ENCODE measurements at regions not wholly inside any gene's neighbourhood (a gene's known extent, or its start where the extent isn't known, plus 50 kb on each side); places are given as distances from the start of the nearest gene placed in this dataset.

DNA sequence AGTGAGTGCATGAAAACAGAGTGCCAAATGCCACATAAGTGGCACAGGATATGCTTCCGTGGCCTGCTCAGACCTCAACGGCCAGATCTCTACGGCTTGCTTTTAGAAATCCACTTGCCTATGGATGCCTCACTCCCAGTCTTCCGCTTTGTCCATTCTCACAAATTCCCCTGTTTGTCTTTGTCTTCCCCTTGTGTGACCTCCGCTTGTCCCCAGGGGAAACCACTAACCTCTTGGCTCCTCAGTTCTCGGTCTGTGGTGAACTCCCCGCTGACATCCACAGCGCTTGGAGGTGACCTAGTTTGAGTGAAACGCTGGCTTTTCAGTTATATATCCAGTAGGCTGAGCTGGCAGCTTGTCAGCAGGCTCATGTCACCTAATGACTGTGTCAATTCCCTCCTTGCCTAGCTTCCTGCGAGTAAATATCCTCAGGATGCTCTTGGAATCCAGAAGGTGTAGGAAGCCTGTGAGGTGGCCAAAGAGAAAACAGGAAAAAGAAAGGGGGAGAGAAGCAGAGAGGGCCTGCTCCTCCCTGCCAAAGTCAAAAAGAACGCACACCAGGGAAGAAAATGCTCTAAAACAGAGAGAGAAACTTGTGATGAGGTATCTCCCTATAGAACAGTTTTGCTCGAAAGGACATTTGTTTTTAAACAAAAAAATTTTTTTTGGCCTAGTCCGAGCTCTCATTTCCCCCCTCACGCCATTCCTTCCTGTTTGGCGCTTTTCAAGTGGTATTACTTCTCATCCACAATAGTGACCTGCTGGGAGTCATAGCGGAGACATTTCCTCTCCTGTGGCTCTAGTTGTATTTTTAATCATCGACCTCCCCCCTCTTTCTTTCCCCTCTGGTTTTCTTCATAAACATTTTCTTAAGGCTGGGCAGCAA lies 101.6 kb upstream of the SPRY4 start:
- no peak for FAIRE-seq
- no peak for DNase-seq (ENCODE audit: insufficient read length, low spot score)
- TF ChIP-seq SPI1 (IDR thresholded peaks at IDR 0.05; ENCODE audit: low read depth, low read length) (no peak), PAX5 (IDR thresholded peaks at IDR 0.05; ENCODE audit: insufficient read depth, low read length, severe bottlenecking) (no peak), POLR2AphosphoS5 (IDR thresholded peaks at IDR 0.05; ENCODE audit: low read depth, low read length) (no peak), POU2F2 (IDR thresholded peaks at IDR 0.05; ENCODE audit: low read depth, low read length) (no peak), TAF1 (IDR thresholded peaks at IDR 0.05; ENCODE audit: low read depth, low read length) (no peak), POLR2A (IDR thresholded peaks at IDR 0.05; ENCODE audit: low read depth, low read length) (no peak)

DNA sequence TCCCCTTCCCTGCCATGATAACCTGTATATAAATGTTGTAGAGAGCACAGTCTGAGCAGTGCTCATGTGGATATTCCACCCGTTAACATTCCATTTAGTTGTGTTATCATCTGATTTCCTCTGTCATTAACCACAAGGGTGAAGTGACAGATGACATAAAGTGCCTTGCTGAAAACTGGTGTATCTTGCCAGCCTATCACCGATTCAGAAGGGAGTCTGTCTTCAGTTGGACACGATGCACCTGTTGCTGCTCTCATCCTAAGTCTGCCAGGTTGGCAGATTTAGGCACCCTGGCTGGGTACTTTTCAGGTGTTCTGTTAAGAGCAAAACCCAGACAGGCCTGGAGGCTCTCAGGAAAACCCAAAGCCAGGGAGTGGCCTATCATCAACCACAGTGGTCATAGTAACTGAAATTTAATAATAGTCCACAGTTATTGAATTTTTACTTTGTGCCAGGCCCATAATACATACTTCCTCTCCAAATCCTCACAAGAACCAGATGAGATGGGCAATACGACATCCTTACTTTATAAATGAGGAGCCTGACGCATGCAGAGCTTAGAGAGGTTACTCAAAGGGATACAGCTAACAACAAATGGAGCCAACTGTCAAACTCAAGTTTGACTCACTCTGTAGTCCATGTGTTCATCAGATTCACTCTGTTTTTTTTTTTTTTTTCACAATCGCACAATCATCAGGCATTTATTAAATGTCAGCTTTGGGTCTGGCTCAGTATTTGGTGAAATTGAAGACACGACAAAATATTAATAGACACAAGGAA lies 100.7 kb upstream of the SPRY4 start:
- no peak for TF ChIP-seq SPI1 (IDR thresholded peaks at IDR 0.05; ENCODE audit: low read depth, low read length)
- TF ChIP-seq TAF1 (IDR thresholded peaks at IDR 0.05; ENCODE audit: low read depth, low read length) = no peak
- TF ChIP-seq POLR2AphosphoS5 (IDR thresholded peaks at IDR 0.05; ENCODE audit: low read depth, low read length) = no peak
- no peak for TF ChIP-seq POU2F2 (IDR thresholded peaks at IDR 0.05; ENCODE audit: low read depth, low read length)
- TF ChIP-seq POLR2A (IDR thresholded peaks at IDR 0.05; ENCODE audit: low read depth, low read length) = no peak
- TF ChIP-seq PAX5 (IDR thresholded peaks at IDR 0.05; ENCODE audit: insufficient read depth, low read length, severe bottlenecking) = no peak
- FAIRE-seq = no peak
- no peak for DNase-seq (ENCODE audit: insufficient read length, low spot score)

DNA sequence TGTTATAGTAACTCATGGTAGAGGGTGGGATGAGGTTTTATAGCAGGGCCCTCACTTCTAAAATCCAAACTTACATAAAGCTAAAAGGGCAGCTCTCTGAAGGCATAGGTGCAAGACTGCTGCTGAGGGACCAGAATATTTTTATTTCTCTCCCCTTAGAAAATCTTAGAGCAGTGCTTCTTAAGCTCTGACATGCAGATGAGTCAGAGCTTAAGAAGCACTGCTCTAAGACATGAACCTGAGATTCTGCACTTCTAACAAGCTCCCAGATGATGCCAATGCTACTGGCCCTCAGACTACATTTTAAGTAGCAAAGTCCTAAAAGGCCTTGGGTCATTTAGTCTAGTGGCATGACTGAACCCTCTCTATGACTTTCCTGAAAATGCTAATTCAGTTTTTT lies 97.6 kb upstream of the SPRY4 start:
- TF ChIP-seq POLR2A (IDR thresholded peaks at IDR 0.05; ENCODE audit: low read depth, low read length) (no peak), TAF1 (IDR thresholded peaks at IDR 0.05; ENCODE audit: low read depth, low read length) (no peak), POLR2AphosphoS5 (IDR thresholded peaks at IDR 0.05; ENCODE audit: low read depth, low read length) (no peak), PAX5 (IDR thresholded peaks at IDR 0.05; ENCODE audit: insufficient read depth, low read length, severe bottlenecking) (no peak), SPI1 (IDR thresholded peaks at IDR 0.05; ENCODE audit: low read depth, low read length) (no peak), POU2F2 (IDR thresholded peaks at IDR 0.05; ENCODE audit: low read depth, low read length) (no peak)
- FAIRE-seq = no peak
- no peak for DNase-seq (ENCODE audit: insufficient read length, low spot score)

DNA sequence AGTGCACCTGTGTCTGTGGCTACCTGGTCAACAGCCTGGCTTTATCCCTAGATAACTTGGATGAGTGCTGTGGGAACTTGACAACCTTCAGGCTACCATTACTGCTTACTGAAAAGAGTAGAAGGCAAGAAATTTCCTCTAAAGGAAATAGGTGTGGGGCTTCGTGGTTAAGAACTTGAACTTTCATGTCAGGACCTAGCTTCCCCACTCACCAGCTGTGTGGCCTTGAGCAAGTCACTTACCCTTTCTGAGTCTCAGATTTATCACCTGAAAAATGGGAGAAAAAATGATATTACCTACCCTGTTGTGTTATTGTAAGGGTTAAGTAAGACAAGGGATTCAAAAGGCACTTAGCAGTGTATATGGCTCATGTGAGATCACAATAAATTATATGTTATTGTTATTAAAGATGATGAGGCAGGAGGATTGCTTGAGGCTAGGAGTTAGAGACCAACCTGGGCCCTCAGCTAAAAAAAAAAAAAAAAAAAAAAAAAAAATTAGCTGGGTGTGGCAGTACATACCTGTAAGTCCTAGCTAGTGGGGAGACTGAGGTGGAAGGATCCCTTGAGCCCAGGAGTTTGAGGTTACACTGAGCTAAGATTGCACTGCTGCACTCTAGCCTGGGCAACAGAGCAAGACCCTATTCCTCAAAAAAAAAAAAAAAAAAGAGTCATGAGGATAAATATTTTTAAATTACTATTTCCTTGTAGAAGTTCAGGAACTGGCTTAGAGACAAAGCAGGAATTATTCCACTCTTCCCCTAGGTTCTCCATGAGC lies 97.0 kb upstream of the SPRY4 start:
- TF ChIP-seq POU2F2 (IDR thresholded peaks at IDR 0.05; ENCODE audit: low read depth, low read length) (no peak), TAF1 (IDR thresholded peaks at IDR 0.05; ENCODE audit: low read depth, low read length) (no peak), POLR2A (IDR thresholded peaks at IDR 0.05; ENCODE audit: low read depth, low read length) (no peak), PAX5 (IDR thresholded peaks at IDR 0.05; ENCODE audit: insufficient read depth, low read length, severe bottlenecking) (no peak)
- FAIRE-seq (no peak), DNase-seq (ENCODE audit: insufficient read length, low spot score) (no peak)

DNA sequence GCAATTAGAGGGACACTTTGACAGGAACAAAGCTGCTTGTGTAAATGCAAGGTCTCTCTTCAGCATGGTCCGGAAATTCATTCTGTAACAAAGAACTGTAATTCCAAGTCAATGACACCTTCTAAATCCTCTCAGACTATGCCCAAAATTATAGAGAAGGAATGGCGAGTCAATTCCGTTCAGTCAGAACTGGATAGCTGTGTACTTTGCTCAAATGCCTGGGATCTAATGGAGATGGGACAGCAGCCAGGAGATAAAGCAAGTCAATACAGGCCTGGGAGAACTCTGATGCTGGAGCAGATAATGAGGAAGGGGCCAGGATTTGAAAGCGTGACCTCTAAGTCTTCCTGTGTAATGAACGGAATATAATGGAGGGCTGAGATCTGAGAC lies 96.4 kb upstream of the SPRY4 start:
- TF ChIP-seq POLR2AphosphoS5 (IDR thresholded peaks at IDR 0.05; ENCODE audit: low read depth, low read length) (no peak), POU2F2 (IDR thresholded peaks at IDR 0.05; ENCODE audit: low read depth, low read length) (no peak), SPI1 (IDR thresholded peaks at IDR 0.05; ENCODE audit: low read depth, low read length) (no peak), TAF1 (IDR thresholded peaks at IDR 0.05; ENCODE audit: low read depth, low read length) (no peak), PAX5 (IDR thresholded peaks at IDR 0.05; ENCODE audit: insufficient read depth, low read length, severe bottlenecking) (no peak), POLR2A (IDR thresholded peaks at IDR 0.05; ENCODE audit: low read depth, low read length) (no peak)
- no peak for DNase-seq (ENCODE audit: insufficient read length, low spot score)
- no peak for FAIRE-seq

DNA sequence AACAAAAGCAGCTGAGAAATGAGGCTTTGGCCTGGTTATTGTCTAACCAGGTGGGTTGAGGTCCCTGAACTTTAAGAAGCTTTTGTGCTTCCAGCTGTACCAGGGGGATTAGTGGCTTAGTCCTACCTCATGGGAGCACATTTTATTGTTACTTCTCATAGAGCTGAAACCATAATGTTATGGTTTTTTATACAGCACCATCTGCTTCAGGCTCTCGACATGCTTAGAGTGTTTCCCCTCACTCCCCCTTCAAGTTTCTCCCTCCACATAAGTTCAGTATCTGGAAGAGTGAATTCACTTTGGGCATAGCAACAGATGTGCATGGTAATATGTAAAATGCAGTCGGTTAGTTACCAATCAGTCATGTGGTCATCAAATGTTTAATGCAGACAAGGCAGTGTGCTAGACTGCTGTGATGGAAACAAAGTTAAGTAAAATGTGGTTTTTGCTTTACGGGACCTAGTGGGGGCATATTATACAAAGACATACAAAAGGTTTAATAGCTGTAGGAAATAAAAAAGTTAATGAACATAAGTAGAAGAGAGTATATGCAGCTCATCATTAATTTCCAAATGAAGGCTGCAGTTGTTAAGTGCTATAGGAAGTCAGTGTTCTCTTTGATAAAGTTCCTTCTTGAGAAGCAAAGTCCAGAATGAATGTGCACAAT lies 95.9 kb upstream of the SPRY4 start:
- TF ChIP-seq POLR2A (IDR thresholded peaks at IDR 0.05; ENCODE audit: low read depth, low read length) (no peak), POU2F2 (IDR thresholded peaks at IDR 0.05; ENCODE audit: low read depth, low read length) (no peak), TAF1 (IDR thresholded peaks at IDR 0.05; ENCODE audit: low read depth, low read length) (no peak), PAX5 (IDR thresholded peaks at IDR 0.05; ENCODE audit: insufficient read depth, low read length, severe bottlenecking) (no peak), POLR2AphosphoS5 (IDR thresholded peaks at IDR 0.05; ENCODE audit: low read depth, low read length) (no peak), SPI1 (IDR thresholded peaks at IDR 0.05; ENCODE audit: low read depth, low read length) (no peak)
- DNase-seq (ENCODE audit: insufficient read length, low spot score) (no peak), FAIRE-seq (peak; percentile 45)

DNA sequence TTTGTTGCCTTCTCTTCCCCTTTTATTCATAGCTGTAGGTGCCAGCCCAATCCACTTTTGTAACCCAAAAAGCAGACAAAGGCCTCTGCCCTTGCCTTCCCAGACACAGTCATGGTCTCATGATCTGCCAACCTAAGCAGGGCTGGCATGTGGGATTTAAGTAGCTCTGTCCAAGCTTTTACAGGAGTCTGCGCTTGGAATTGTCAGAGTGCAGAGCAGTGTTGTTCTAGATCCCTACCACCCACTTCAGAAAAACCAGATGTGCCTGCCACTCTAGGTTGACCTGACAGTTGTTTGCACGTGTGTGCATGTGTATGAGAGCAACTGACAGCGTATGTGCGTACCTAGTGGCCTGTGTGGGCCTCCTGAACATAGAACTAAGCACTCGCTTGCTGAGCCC lies 87.8 kb upstream of the SPRY4 start:
- DNase-seq (ENCODE audit: insufficient read length, low spot score) = no peak
- TF ChIP-seq POLR2AphosphoS5 (IDR thresholded peaks at IDR 0.05; ENCODE audit: low read depth, low read length) = no peak
- TF ChIP-seq POU2F2 (IDR thresholded peaks at IDR 0.05; ENCODE audit: low read depth, low read length) = no peak
- no peak for TF ChIP-seq SPI1 (IDR thresholded peaks at IDR 0.05; ENCODE audit: low read depth, low read length)
- TF ChIP-seq POLR2A (IDR thresholded peaks at IDR 0.05; ENCODE audit: low read depth, low read length) = no peak
- TF ChIP-seq PAX5 (IDR thresholded peaks at IDR 0.05; ENCODE audit: insufficient read depth, low read length, severe bottlenecking) = no peak
- TF ChIP-seq TAF1 (IDR thresholded peaks at IDR 0.05; ENCODE audit: low read depth, low read length) = no peak
- FAIRE-seq = no peak

DNA sequence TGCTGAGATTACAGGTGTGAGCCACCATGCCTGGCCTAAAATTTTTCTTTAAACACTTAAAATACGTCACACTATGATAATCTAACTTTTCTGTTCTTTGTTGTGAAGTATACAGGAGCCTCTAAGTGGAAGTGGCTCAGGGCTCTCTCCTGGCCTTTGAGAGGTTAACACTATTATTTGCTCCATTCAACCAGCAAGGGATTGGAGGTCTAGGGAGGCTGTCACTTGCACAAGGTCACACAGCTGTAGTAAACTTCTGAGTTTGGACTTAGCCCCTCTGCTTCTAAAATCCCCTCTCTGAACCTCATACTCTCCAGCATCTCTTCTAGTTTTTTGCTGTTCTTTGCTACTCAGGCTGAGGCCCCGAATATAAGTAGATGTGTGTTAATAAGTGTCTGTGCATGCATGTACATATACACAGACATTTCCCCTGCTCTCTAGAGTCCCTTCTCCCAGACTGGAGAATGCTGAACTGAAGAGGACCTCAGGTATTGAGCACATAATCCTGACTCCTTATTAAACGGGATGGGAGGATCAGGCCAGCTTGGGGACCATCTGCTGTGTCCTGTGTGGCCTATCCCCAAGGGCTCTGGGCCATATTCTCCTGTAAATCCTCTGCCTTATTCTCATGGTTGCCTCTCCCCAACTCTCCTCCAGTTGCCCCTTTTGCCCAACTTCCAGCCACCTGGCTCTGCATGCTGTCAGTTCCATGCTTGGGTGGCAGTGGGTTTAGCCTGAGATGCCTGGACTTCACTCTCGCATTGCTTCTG lies 87.0 kb upstream of the SPRY4 start:
- DNase-seq (ENCODE audit: insufficient read length, low spot score) (no peak), FAIRE-seq (no peak)
- TF ChIP-seq PAX5 (IDR thresholded peaks at IDR 0.05; ENCODE audit: insufficient read depth, low read length, severe bottlenecking) (no peak), POLR2A (IDR thresholded peaks at IDR 0.05; ENCODE audit: low read depth, low read length) (no peak), SPI1 (IDR thresholded peaks at IDR 0.05; ENCODE audit: low read depth, low read length) (no peak), POLR2AphosphoS5 (IDR thresholded peaks at IDR 0.05; ENCODE audit: low read depth, low read length) (no peak), TAF1 (IDR thresholded peaks at IDR 0.05; ENCODE audit: low read depth, low read length) (no peak), POU2F2 (IDR thresholded peaks at IDR 0.05; ENCODE audit: low read depth, low read length) (no peak)

Measured in GM12891 (cell line).